ENCODE measurements at regions not wholly inside any gene's neighbourhood (a gene's known extent, or its start where the extent isn't known, plus 50 kb on each side); places are given as distances from the start of the nearest gene placed in this dataset.
"Not testable (repeated sequence)": the region's sequence is repeated elsewhere in the genome, so short reads cannot be mapped to it uniquely, and the experiment has no call there.

- no peak for DNase-seq
These were observed 81.0 kb upstream of the ZPLD1 start for GRCh38 chr3:102353805-102354204.

GRCh38 chr3:102354818-102355515 lies 79.8 kb upstream of the ZPLD1 start:
- DNase-seq = no peak

DNA sequence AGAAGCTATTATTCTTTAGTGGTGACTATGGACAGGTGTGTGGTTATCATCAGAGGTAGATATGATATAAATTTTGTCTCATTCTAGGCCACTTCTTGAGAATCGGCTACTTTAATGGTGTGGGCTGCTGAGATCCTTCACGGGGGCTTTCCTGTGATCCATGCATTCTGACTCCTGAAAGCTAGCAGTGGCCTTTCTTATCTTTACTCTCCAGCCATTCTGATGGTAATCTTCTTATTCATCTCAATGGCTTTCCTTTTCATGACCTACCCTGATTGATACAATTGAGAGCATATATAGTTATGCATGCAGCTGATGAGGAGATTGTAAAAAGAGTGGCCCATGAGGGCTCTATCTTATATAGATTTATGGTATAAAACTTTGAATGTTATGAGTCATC lies 78.3 kb upstream of the ZPLD1 start:
- no peak for DNase-seq

GRCh38 chr3:102357313-102357712 lies 77.5 kb upstream of the ZPLD1 start:
- not testable (repeated sequence) for DNase-seq

DNA sequence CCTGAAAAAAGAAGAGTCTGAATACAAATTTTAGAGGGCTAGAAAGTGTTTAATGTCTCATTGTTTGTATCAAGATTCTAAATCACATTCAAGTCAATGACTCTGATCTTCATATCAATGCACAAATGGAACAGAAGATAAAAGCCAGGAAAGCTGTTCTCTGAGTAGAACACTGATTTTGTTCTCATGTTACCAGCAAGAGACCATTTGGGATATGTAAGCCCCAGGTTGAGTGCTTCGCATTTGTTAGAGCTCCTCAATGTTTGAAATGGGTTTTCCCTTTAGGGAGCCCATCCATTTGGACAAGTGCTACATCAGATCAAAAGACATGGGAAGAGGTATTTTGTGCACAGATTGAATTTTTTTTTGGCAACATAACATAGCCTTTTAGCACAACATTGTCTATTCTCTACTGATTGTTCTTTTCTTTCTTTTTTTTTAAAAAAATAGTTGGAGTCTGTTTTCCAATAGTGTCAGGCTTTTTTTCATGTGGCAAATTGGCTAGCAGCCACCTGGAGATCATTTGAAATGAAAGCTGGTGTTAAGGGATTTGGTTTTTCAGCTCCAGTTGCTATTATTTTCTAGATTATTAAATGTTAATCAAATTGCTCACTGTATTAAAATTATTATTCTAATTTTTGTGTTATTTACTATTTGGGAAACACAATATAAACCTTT lies 74.5 kb upstream of the ZPLD1 start:
- DNase-seq = no peak

GRCh38 chr3:102361101-102361500 lies 73.7 kb upstream of the ZPLD1 start:
- no peak for DNase-seq

GRCh38 chr3:102366116-102366515 lies 68.7 kb upstream of the ZPLD1 start:
- DNase-seq = not testable (repeated sequence)

DNA sequence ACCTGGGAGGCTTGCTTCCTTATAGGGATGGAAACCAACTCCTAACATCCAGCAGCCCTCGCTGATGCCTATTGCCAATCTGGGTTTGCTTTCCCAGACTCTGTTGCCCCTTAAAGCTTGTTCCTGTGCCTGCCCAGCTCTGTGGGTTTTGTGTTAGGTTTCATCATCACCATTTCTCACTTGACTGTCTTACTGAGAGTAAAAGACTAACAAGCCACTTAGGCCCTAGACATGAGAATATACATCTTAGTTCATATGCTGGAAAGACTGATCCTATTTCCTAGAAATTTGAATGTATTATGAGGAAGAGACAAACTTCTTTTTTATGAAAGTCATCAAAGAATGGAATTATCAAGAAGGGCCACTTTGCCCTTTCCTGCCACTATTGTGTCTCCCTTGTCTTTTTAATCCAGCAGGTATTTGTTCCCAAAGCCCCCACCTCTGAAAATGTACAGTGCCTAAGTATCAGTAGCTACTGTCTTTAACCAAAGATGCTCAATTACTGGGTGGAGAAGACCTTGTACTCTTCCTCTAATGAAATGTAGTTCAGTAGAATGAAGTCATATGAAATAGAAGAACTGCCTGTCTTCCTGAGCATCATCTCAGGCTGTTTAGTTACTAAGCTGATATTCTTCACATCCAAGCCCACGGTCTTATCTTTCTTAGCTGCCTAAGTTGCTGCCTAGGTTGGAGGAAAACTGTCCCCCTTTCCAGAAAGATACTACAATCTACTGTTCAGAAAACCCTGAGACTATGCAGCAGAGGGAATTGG lies 59.8 kb upstream of the ZPLD1 start:
- DNase-seq = no peak

GRCh38 chr3:102378216-102378615 lies 56.6 kb upstream of the ZPLD1 start:
- no peak for DNase-seq

GRCh38 chr3:102382201-102382600 lies 52.6 kb upstream of the ZPLD1 start:
- not testable (repeated sequence) for DNase-seq
